GM18868 (cell line): ENCODE measurements at regions not wholly inside any gene's neighbourhood (a gene's known extent, or its start where the extent isn't known, plus 50 kb on each side); places are given as distances from the start of the nearest gene placed in this dataset.
"Not testable (repeated sequence)": the region's sequence is repeated elsewhere in the genome, so short reads cannot be mapped to it uniquely, and the experiment has no call there.

Source experiments
- ATAC-seq: cut with Tn5 transposase; IDR thresholded peaks from one replicate; pipeline ENCODE4 v1.9.1; 2021; ENCODE audit warnings: mild to moderate bottlenecking, moderate library complexity; ENCODE audit not compliant: unreplicated experiment

DNA sequence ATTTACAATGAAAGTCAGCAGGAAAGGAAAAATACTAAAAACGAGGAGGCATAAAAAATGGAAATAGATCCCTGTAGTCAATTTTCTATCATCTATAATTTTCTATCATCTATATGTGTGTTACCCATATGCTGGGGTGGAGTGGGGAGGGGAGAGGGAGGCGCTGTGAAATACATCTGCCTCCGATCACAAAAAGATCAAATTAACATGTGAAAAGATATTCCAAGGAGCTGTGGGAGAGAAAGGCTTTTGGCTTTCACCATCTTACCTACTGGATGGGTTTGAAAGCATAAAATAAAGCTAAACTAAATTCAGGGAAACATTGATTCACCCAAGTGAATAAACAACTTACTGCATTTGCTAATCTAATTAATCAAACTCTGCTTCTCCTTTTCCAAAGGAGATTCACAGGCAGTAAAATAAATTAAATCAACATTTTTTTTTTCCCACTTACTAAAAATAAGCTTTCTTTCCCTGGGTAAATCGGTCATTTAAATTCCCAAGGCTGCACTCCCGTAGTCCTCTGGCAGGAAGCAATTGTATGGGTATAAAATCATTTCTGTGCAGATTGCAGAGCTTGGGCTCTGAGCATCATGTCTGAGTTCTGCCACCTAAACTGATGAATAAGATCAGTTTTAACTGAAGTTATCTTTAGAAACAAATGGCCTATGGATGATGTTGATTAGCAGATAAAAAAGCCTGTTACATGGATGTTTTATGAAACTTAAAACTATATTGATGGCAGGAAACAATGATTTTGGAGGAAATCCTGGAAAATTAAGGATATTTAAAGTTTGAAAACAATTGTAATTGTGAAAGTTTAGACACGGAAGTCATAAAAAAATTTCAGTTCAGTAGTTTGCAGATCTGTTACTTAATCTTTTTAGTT is 147.9 kb downstream of the SOX4 start:
- no peak for ATAC-seq

GRCh38 chr6:21742238-21742660 is 148.7 kb downstream of the SOX4 start:
- ATAC-seq = no peak

DNA sequence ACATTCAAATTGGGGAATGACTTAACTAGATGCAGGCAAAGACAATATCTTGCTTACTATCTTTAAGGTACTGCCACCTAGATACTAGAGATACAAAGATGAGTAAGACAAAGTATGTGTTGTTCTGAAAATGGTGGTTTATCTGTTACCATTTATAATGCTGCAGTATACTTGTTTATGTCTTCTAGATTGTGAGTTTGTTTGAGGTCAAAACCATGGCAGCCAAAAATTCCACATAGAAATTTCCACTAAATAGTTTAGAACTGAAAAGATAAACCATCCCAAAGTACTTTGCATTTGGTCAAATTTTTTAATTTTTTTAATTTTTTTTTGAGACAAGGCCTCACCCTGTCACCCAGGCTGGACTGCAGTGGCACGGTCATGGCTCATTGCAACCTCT is 150.8 kb downstream of the SOX4 start:
- no peak for ATAC-seq

DNA sequence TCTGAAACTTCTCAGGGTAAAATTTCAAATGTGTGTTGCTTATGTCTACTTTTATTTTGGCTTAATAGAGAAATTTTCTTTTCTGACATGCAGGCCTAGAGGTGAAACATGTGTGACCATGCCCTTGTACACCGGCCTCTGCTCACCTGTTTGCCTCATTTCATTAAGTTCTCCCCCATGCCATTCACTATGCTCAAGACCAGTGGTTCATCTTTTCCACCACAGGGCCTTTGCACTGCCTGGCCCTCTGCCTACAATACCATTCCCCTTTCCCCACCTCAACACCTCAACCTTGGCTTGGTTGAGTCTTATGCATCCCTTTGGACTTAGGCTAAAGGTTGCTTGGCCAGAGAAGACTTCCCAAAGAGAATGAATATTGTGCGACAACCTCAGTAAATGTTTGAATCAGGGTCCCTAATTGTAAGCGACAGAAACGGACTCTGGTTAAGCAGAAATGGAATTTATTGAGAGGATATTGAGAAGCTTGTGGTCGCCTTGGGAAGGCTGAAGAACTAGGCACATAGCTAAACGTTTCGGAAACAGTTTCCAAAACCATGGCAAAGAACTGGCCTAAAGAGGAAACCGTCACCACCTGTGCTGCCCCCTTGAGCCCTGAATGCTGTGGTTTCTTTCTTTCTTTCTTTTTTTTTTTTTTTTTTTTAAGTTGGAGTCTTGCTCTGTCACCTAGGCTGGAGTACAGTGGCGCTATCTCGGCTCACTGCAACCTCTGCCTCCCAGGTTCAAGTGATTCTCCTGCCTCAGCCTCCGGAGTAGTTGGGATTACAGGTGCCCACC is 152.2 kb downstream of the SOX4 start:
- ATAC-seq = no peak

- no peak for ATAC-seq
Observed at GRCh38 chr6:21747441-21747840, 153.9 kb downstream of the SOX4 start.

DNA sequence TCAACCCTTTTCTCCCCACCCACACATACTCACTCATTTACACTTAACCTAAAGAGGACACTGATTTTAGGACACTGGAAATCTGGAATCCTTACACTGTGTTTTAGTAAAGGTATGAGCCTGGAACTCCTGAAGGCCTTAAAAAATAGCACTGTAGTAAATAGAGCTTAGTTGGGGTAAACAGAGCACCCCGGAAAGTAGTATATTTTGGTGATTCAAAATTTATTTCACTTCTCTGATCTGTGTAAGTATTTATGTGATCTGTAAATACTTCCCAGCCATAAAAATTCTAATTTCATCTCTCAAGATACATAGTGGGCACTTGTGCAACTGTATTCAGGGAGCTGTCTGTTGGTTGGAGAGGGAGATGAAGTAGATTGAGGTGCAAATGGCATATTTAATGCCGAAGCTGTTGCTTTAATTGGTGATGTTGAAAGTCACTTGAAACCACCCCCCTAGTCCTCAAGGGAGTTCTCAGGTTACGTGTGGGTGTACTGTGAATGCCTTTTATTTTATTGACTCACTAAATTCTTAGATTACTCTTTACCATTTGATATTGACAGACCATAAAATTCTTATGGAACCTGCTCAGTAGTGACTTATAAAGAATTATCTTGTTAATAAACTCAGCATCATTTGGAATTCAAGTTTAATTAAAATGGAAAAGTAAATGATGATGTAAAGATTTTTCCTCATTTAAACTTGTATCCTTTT is 154.9 kb downstream of the SOX4 start:
- peak; percentile 45 for ATAC-seq

- no peak for ATAC-seq
Observed at GRCh38 chr6:21749754-21750153, 156.2 kb downstream of the SOX4 start.

DNA sequence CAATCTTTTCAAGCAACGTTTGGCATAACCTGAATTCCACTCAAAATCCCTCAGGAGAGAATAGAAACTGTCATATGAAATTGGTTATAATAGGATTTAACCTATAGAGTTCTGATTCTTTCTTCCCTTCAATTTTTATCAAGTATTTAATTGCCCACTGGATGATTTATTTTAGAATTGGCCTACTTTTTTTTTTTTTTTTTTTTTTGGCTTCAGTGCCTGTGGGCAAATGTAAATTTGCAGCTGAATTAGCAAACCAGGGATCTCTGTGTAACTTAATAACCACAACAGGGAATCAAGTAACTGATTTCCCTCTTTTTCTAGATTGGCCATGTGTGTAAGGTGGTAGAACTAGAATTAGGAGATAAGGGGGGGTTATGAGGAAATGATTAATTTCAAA is 157.0 kb downstream of the SOX4 start:
- ATAC-seq = no peak

GRCh38 chr6:21751608-21752007 is 158.1 kb downstream of the SOX4 start:
- no peak for ATAC-seq

- ATAC-seq = no peak
Observed at GRCh38 chr6:21752054-21752811, 158.7 kb downstream of the SOX4 start.

DNA sequence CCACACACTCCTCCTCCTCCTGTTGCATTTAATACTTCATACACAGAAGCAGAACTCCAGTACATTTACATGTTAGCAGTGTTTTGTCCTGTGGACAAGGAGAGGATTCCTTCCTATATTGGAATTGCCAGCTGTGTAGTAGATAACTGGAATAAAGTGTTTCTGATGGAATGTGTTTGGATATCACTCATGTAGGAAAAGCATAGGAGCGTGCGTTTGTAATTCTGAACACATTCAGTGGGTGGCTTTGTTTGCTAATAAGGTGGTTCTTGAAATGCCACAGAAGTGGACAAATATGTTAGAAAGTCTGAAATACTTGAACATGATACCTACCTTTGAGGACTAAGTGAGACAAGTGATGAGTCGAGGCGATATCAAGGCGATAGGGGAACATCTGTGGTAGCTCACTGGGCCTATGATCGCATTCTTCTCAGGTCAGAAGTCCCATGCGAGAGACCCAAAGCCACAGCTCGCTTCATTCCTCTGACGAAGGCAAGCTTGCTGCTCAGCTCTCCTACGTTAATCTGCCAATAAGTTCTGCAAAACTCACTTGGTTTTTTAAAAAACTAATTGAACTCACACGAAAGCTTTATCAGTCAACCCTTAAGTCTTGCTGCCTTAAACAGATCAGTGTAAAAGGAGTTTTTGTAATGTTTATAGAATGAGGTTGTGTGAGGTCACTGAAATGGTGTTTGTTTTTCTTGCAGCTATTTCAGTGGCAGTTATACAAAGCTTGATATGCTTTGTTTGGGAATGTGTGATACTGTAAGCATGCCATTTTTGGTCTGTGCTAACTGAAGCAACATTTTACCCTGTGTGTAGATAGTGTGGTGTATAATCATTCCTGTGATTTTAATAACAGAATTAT is 159.9 kb downstream of the SOX4 start:
- ATAC-seq = no peak

GRCh38 chr6:21754891-21755290 is 161.3 kb downstream of the SOX4 start:
- ATAC-seq = no peak

GRCh38 chr6:21756487-21756886 is 162.9 kb downstream of the SOX4 start:
- no peak for ATAC-seq

DNA sequence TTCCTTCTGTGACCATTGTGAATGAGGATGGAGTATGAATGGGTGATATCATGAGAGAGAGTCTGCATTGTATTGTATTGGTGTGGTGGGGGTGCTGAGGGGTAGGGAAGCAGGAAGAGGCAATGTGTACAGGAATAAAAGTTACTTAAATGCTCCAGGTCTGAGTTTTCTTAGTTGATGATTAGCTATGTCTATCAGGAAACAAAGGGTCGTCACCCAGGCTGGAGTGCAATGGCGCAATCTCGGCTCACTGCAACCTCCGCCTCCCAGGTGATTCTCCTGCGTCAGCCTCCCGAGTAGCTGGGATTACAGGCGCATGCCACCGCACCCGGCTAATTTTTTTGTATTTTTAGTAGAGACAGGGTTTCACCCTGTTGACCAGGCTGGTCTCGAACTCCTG is 163.8 kb downstream of the SOX4 start:
- not testable (repeated sequence) for ATAC-seq

DNA sequence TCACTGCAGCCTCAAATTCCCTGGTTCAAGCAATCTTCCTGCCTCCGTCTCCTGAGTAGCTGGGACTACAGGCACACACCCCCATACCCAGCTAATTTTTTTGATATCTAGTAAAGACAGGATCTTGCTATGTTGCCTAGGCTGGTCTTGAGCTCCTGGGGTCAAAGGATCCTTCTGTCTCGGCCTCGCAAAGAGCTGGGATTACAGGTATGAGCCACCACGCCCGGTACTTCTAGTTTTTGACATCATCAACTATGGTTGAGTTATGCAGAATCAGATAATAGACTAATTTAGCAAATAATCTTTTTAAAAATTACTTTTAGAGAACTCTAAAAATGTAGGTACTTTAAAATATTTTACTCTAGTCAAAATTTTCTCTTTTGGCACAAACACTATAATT is 166.2 kb downstream of the SOX4 start:
- ATAC-seq = no peak

GRCh38 chr6:21761053-21761730 is 167.6 kb downstream of the SOX4 start:
- not testable (repeated sequence) for ATAC-seq

DNA sequence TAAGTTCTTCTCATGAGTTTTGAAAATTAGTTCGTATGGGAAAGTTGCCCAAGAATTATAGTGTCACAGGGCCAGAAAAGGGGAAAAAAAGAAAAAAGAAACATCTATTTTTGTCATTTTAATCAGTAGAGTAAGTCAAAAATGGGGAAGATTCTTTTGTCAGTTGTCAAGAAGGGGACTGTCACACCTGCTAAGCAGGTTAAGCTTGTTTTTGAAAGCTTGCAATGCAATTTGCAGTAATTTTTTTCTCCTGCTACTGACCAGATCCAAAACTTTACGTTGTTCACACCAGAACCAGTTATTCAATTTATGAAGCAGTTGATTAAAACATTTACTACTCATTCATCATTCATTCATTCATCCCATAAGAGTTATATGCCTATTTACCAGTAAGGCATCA is 171.4 kb downstream of the SOX4 start:
- no peak for ATAC-seq

DNA sequence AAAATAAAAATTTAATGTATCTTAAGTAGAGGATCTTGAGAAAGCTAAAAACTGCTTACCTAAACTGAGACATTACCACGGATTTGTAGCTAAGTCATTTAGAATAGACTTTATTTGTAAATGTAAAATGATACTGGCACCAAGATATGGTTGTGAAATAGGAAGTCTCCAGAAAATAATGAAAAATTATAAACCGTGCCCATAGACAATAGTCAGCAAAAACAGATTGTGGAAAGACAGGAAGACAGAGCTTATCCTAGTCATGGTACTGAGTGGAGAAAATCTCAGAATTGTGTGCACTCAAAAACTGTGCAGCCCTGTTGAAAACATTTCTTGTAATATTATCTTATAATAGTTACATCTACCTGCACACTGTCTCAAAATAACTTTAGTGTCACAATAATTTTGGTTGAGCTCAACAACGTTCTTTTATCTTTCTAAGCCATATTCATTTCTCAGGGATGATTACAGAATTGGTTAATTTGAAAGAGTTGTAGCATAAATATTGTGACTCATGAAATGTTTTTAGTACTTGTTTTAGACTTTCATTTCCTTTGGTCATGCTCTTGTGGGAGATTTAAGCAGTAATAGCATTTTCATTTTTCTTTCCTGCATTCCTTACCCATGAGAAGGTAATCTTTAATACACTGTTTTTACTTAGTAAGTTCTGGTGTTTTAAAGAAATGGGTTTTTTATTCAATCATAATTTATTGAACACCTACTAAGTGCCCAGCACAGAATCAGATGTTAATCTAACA is 174.5 kb downstream of the SOX4 start:
- ATAC-seq = no peak
